Spinal cord (tissue), 9 donors: ENCODE measurements at regions not wholly inside any gene's neighbourhood (a gene's known extent, or its start where the extent isn't known, plus 50 kb on each side); places are given as distances from the start of the nearest gene placed in this dataset.

Experiments
- DNase-seq, 6 donors: peaks; one replicate each; pipeline versions ENCODE4 v3.0.0 to v3.0.0-alpha.2; 2013 to 2015; ENCODE audit warnings: low spot score in 6 of 6, low read depth in 4 of 6
- H3K27ac ChIP-seq: one replicate; pipeline ENCODE4 v1.5.1; 2013; ENCODE audit warnings: low read depth, low read length, control low read depth
- H3K27me3 ChIP-seq: one replicate; pipeline ENCODE4 v1.6.1; 2013; ENCODE audit warnings: low read length; ENCODE audit not compliant: control insufficient read depth, insufficient read depth
- H3K36me3 ChIP-seq: one replicate; pipeline ENCODE4 v1.6.1; 2013; ENCODE audit warnings: low read length; ENCODE audit not compliant: control insufficient read depth, insufficient read depth
- H3K4me1 ChIP-seq: one replicate; pipeline ENCODE4 v1.6.1; 2013; ENCODE audit warnings: low read length; ENCODE audit not compliant: control insufficient read depth, insufficient read depth
- H3K4me3 ChIP-seq: one replicate; pipeline ENCODE4 v1.5.1; 2013; ENCODE audit warnings: low read depth, low read length, control low read depth
- H3K9me3 ChIP-seq: one replicate; pipeline ENCODE4 v1.6.1; 2013; ENCODE audit warnings: low read length; ENCODE audit not compliant: control insufficient read depth, insufficient read depth
- WGBS: methylation state at CpG from one replicate; pipeline ENCODE4 v1.1.5; 2013; ENCODE audit warnings: missing lambda C conversion rate; ENCODE audit not compliant: insufficient coverage; 5-methylcytosine and 5-hydroxymethylcytosine counted together
- donor health status: healthy.

DNA sequence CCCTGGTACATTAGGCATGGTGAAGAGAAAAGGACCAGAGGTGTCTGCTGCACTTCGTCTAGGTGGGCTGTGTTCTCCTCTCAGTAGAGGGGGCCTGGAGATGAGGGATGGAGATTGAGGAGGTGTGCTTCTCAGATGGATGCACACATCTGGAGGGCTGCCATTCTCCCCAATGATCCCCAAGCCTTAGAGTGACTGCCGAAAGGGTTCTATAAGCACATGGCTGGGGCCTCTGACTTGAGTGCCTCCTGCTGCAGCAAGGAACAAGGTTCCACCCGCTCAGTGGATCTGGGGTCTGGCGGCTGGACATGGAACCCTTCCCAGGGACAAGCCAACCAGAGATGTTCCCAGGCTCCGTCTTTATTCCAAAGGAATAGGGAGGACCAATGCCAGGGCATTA is 66.8 kb downstream of the CPN2 start:
- Histone ChIP-seq H3K27me3 (peaks cover 25% of the 10 kb centered on the region), H3K36me3 (no peaks in the 10 kb centered on the region), H3K9me3 (no peaks in the 10 kb centered on the region), H3K4me1 (peaks cover 22% of the 10 kb centered on the region), H3K27ac (no peak overlapping the region), H3K4me3 (no peak overlapping the region)
- WGBS: 98% methylated on average over 5 of the region's 5 CpGs
- DNase-seq: no peak

DNA sequence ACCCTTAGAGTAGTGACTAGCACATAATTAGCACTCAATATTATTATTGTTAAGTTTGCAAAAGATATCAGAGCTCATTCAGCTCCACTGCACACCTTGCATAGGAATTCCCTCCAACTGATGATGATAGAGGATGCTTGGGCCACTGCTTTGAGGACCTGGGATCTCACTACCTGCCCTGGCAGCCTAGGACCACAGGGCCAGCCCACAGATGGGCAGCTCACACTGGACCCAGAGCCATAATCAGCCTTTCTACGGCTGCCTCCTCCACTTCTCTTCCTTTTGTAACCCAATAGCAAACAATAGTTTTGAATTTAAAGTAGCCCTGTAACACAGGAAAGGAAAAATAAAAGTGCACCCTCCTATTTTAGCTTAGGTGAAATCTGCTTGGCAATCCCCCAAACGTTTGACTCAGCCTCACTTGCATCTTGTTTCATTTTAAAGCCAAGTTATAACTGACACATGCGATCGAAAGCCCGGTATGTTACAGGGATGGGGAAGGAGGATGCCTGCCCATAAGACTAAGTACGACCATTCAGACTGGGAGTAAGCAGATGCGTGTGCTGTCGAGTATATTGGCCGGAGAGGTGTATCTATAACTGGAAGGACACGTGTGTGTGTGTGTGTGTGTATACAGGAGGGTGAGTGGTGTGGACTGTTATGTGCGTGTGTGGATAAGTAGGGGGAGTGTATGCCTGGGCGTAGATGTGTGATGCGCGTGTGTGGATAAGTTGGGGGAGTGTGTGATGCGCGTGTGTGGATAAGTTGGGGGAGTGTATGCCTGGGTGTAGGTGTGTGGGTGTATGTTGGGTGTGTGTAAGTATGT is 65.9 kb downstream of the CPN2 start:
- Histone ChIP-seq H3K4me3 (no peak overlapping the region), H3K27ac (peak overlapping the region; percentile 4), H3K4me1 (peaks cover 22% of the 10 kb centered on the region), H3K9me3 (peaks cover 1% of the 10 kb centered on the region), H3K27me3 (peaks cover 25% of the 10 kb centered on the region), H3K36me3 (no peaks in the 10 kb centered on the region)
- 83% methylated on average over 14 of the region's 16 CpGs for WGBS
- no peak for DNase-seq

DNA sequence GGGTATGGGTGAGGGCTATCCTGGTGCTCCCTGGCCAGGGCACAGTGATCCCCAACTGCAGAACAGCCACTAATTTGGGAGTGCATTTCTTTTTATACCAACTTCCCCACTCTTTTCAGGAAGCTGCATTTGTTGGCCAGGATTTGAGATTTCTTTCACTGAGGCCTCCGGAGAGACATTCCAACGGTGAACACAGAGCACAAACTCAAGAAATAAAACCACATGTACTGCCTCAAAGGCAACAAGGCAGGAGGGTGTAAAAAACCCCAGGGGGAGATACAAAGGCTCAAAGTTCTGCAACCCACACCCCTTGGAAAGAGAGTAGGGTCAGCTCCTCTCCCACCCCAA is 65.3 kb downstream of the CPN2 start:
- WGBS: no CpG with 5 or more reads among the region's 2 CpGs
- peak in 1 of 6 donors; percentile 55 for DNase-seq
- Histone ChIP-seq H3K9me3 (peaks cover 4% of the 10 kb centered on the region), H3K27me3 (peaks cover 25% of the 10 kb centered on the region), H3K4me3 (no peak overlapping the region), H3K27ac (peak overlapping the region; percentile 4), H3K36me3 (no peaks in the 10 kb centered on the region), H3K4me1 (peaks cover 22% of the 10 kb centered on the region)

DNA sequence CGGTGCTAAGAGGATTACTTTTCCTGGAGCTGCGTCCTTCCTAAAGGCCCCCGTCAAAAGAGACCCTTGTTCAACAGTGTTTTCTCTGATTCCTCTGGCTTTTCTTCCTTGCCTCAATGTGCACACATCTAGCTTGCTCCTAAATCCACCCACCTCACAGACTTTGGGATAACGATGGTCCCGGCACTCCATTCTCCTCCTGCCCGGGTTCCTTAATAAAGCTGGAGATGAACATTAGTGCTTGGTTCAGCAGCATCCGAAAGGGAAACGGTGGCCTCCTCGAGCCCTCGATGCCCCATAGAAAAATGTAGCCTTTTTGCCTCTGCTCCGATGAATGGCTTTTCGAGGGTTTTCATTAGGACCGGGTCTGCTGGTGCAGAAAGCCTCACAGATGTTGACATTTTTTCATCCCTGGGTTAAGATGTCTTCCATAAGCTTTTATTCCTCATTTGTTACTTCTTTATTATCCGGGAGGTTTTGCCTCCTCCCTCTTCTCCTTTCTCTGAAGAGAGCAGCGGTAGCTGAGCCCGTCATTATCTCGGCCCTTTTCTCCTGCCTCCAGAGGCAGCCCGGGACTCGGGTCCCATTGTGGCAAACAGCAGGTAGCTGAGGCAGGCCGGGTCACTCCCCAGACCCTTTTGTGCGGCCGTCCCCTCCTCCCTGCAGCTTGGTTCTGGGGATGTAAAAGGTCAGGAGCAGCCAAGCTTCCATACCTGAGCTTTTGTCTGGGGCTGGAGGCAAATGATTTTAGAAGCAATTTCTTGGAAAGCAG is 64.6 kb downstream of the CPN2 start:
- H3K4me3 ChIP-seq: no peak overlapping the region
- peaks cover 22% of the 10 kb centered on the region for H3K4me1 ChIP-seq
- no peak for DNase-seq
- H3K27ac ChIP-seq: no peak overlapping the region
- no peaks in the 10 kb centered on the region for H3K36me3 ChIP-seq
- peaks cover 25% of the 10 kb centered on the region for H3K27me3 ChIP-seq
- H3K9me3 ChIP-seq: peaks cover 7% of the 10 kb centered on the region
- WGBS: 19% methylated on average over 21 of the region's 22 CpGs

DNA sequence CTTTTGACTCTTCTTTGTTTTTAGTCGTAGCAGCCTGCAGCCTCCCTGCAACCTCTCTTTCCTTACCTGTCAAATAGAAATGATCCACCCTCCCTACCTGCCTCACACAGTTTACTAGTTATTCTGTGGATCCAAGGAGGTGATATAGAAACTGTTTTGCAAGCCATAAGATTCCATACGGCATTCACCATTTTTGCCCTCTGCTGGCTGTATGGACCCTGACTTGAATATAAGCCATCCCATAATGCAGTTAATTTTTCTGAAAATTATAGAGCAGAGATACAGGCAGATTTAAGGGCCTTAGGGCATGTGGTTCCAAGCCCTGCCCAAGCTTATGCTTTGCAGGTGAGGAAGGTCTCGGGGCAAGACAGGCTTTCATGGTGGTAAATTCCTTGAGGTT is 63.8 kb downstream of the CPN2 start:
- no peak overlapping the region for H3K4me3 ChIP-seq
- peak in 1 of 6 donors; percentile 54 for DNase-seq
- no peaks in the 10 kb centered on the region for H3K36me3 ChIP-seq
- H3K27me3 ChIP-seq: peaks cover 22% of the 10 kb centered on the region
- H3K4me1 ChIP-seq: peaks cover 19% of the 10 kb centered on the region
- peaks cover 7% of the 10 kb centered on the region for H3K9me3 ChIP-seq
- H3K27ac ChIP-seq: no peak overlapping the region
- 89% methylated on average over 1 of the region's 3 CpGs for WGBS

DNA sequence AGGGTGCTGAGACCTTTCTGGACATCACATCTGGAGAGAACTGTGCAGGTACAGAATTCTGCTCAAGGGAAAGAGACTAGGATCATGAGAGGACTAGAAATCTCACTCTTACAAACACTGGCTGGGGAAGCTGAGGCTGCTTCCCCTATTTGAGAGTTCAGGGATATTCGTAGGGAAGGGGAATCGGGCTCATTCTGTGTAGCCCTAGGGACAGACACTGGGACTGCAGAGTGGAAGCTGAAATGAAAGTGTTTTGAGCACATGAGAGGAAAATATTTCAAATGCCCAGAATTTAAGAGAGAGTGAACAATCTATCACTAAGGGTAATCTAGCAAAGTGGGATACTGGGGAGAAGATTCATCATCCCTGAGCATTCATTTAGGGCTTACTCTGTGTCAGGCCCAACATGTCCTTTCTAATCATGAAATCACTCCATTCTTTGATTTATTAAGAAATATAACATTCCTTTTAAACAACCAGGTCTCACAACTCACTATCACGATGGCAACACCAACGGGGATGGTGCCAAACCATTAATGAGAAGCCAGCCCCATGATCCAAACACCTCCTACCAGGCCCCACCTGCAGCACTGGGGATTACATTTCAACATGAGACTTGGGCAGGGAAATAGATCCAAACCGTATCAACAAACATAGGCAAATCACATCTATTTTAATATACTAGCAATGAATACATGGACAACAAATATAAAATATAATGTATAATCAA is 63.0 kb downstream of the CPN2 start:
- 80% methylated on average over 4 of the region's 5 CpGs for WGBS
- no peak for DNase-seq

More for the DNA sequence above, 63.0 kb downstream of the CPN2 start:
- no peak overlapping the region for H3K27ac ChIP-seq
- H3K4me1 ChIP-seq: peaks cover 14% of the 10 kb centered on the region
- H3K9me3 ChIP-seq: peaks cover 7% of the 10 kb centered on the region
- no peaks in the 10 kb centered on the region for H3K36me3 ChIP-seq
- no peak overlapping the region for H3K4me3 ChIP-seq
- peaks cover 22% of the 10 kb centered on the region for H3K27me3 ChIP-seq
